ENCODE measurements at regions not wholly inside any gene's neighbourhood (a gene's known extent, or its start where the extent isn't known, plus 50 kb on each side); places are given as distances from the start of the nearest gene placed in this dataset.

GRCh38 chr9:78863531-78863930, 566.6 kb downstream of the PSAT1 start:
- no peak for TF ChIP-seq CTCF (IDR thresholded peaks at IDR 0.05)
- TF ChIP-seq EP300 (IDR thresholded peaks at IDR 0.05), result no peak
- TF ChIP-seq POLR2A (IDR thresholded peaks at IDR 0.05), result no peak
